Astrocyte of the hippocampus (primary cell): ENCODE measurements at regions not wholly inside any gene's neighbourhood (a gene's known extent, or its start where the extent isn't known, plus 50 kb on each side); places are given as distances from the start of the nearest gene placed in this dataset.
"Not testable (repeated sequence)": the region's sequence is repeated elsewhere in the genome, so short reads cannot be mapped to it uniquely, and the experiment has no call there.

Source experiments
- DNase-seq: peaks from one replicate; pipeline ENCODE4 v3.0.0; 2011; ENCODE audit warnings: low read depth, low spot score

GRCh38 chr10:64394744-64395143 lies 873.5 kb downstream of the REEP3 start:
- peak; percentile 79 for DNase-seq

GRCh38 chr10:64396105-64396708 lies 875.0 kb downstream of the REEP3 start:
- peak; percentile 69 for DNase-seq

DNA sequence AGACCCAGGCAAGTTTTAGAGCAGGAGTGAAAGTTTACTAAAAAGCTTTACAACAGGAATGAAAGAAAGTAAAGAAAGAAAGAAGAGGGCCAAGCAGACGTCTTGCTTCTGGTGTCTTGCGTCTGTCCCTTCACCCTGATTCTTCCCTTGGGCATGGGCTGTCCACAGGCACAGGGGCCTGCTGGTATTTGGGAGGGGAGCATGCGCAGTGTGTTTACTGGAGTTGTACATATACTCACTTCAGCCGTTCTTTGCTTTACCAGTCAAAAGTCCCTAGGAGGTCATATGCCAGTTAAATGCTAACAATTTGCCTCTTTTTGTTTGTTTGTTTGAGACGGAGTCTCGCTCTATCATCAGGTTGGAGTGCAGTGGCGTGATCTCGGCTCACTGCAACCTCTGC lies 875.9 kb downstream of the REEP3 start:
- DNase-seq: no peak

DNA sequence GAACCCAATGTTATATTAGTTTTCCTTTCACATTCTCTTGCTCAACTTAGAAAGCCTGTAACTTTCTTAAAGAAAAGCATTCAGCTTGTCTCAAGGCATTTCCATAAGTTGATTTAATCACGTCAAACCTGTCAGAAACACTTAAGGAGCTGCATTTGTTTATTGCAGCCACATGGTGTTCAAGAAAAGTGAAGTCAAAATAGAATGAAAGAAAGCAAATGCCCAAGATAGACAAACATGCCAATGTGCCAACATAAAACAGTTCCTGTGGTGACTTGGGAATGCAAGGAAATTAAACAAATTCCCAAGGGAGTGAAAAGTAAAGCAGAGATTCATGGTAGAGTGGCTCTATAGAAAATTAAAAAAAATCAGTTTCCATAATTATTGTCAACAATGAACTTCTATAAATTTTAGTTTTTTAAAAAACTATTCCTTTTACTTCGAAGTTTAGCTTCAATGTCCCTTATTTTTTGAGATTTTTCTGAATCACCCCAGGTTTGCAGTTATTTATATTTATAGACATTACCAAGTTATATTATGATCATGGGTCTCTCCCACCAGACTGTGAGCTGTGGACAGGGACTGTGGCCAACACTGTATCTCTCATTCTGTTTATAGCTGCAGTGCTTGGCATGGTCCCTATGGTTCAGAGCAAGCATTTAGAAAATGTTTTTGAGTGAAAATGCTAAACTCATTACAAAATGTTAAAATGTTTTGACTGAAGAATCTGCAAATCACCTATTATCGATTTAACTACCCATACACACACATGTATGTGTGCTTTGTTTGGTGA lies 887.4 kb downstream of the REEP3 start:
- DNase-seq: peak; percentile 38

- no peak for DNase-seq
Observed at GRCh38 chr10:64409349-64409748, 888.1 kb downstream of the REEP3 start.

GRCh38 chr10:64416011-64416410 lies 894.8 kb downstream of the REEP3 start:
- DNase-seq: no peak

DNA sequence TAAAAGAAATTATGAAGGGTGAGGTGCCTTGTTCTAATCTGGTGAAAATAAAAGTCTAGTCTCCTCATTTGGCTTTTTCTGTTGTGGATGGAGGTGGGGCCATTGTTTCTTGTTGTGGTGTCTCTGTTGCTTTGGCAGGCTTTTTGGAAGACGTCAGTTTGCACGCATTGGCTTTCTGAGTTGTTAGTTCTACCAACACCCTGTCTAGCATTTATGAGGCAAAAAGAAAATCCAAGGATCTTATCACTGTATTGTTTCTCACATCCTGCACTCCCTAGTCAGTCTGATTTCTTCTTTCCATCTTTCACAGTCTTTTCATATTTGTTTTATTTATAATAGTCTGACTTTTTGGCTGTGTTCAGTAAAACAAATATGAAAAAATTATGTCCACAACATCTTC lies 898.3 kb downstream of the REEP3 start:
- DNase-seq: no peak

GRCh38 chr10:64426745-64427144 lies 905.5 kb downstream of the REEP3 start:
- no peak for DNase-seq

DNA sequence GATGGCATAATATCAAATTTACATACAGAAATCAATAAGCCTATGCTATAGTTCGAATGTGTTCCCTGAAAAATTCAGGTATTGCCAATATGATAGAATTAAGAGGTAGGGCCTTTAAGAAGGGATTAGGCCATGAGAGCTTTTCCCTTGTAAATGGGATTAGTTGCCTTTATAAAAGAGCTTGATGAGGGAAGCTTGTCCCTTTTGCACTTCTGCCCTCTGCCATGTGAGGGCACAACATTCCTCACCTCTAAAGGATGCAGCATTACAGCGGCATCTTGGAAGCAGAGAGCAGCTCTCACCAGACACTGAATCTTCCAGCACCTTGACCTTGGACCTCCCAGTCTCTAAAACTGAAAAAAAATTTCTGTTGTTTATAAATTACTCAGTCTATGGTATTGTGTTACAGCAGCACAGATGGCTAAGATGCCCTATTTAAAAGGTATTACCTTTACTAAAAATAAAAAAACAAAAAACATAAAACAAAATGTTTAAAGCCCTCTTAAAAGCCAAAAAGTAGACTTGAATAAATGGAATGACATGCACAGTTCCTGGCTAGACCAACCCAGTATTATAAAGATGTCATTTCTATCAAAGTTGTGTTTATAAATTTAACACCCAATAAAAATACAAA lies 909.6 kb downstream of the REEP3 start:
- peak; percentile 51 for DNase-seq

- DNase-seq: not testable (repeated sequence)
Observed at GRCh38 chr10:64441872-64442271, 920.7 kb downstream of the REEP3 start.

DNA sequence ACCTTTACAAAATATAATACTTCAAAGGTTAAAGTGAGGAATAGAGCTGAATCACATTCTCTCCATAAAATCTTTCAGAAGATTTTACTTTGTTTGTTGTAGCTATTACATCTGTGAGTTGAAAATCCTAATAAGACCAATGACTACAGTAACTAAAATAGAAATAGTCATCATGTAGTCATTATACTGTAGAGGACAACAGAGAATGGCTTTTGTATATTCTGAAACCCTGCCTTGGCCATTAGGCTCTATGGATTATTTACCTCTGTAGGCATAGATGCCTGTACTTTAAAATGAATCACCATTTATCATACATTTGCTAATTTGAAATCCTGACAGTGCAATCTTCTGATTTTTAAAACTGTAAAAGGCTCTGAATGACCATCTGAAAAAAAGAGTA lies 923.0 kb downstream of the REEP3 start:
- DNase-seq: no peak

DNA sequence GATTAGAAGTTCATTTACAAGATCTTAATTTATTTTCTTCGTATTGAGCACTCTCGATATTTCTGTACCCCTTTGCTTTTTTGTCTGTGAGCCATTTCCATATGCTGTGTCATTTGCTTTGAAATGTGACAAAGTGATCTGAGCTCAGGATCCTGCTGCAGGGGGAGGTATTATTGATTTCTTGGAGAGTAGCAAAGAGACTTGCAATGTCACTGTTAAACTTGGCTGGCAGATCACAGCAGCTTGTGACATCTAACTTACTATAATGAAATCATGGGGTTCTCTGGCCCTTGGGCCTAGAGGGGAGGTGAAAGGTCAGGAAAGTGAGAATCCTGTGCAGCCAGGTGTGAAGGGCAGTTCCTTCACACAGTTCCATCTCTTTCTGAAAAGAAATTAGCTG lies 923.4 kb downstream of the REEP3 start:
- DNase-seq: no peak

DNA sequence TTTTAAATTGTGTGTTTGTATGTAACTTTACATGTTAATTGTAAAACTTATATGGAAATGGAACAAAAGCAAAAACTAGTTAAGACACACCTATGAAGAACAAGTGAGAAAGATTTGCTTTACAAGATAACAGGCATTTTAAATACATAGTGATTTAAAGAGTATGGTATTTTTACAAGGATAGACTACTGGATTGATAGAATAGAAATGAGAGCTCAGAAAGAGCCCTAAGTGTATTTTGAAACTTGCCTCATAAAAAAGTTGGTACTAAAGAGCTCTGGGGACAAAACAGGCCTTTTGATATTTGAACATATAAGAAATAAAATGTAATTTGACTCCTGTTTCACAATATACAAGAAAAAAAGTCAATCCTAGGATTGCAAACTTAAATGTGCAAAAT lies 928.4 kb downstream of the REEP3 start:
- DNase-seq: no peak

GRCh38 chr10:64450312-64450711 lies 929.1 kb downstream of the REEP3 start:
- no peak for DNase-seq

- no peak for DNase-seq
Observed at GRCh38 chr10:64454962-64455361, 933.8 kb downstream of the REEP3 start.

DNA sequence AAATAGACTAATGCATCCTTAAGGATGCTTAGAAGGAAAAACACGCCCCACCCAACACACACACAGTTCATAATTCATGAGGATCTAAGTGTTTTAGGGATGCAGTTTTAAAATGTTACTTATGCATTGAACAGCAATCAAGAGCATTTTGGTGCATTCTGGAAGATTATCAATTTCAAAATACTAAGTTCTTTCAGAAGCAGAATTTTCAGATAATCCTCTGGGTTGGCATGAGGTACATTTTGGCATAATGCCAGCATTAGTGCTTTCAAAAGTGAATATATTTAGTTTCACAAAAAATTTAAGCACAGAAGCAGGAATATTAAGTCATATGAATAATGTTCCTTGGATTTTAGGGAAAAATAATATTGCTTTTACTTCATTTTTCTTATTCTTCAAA lies 937.1 kb downstream of the REEP3 start:
- no peak for DNase-seq

GRCh38 chr10:64463406-64463805 lies 942.2 kb downstream of the REEP3 start:
- DNase-seq: no peak

DNA sequence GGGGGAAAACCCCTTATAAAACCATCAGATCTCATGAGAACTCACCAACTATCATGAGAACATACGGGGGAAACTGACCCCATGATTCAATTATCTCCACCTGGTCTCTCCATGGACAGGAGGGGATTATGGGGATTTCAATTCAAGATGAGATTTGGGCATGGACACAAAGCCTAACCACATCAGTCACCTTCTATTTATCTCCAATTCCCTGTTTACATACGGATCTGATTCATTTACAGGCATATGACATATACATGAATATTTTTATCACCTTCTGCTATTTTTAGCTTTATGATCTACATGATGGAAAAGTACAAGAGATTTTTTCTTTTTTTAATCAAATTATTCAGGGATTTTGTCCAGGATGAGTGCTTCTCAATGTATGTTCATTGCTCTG lies 944.5 kb downstream of the REEP3 start:
- DNase-seq: no peak

GRCh38 chr10:64468219-64468618 lies 947.0 kb downstream of the REEP3 start:
- no peak for DNase-seq

DNA sequence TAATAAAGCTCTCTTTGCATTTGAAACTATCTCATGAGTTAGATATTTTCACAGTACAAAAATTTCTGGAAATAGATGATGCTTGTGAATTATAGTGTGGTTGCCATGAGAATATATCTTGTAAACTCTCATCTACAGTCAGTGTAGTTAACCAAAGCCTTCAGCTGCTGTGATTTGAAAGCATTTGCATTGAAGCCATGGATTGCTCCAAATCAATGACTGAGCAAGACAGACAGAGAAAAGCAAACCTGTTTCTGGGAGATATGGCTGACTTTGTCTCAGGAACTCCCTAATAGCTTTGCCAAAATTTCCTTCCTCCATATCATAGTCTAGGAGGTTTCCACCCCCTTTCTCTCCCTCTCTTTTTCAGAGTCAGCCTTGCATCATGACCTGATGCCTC lies 955.3 kb downstream of the REEP3 start:
- no peak for DNase-seq

- DNase-seq: no peak
Observed at GRCh38 chr10:64477791-64478190, 956.6 kb downstream of the REEP3 start.

- no peak for DNase-seq
Observed at GRCh38 chr10:64484811-64485330, 963.7 kb downstream of the REEP3 start.

GRCh38 chr10:64486149-64486548 lies 964.9 kb downstream of the REEP3 start:
- DNase-seq: peak; percentile 51
